ENCODE measurements at regions not wholly inside any gene's neighbourhood (a gene's known extent, or its start where the extent isn't known, plus 50 kb on each side); places are given as distances from the start of the nearest gene placed in this dataset.

- H3K4me1 ChIP-seq (ENCODE audit: control insufficient read depth in 3 of 3, insufficient read depth in 2 of 3, low read depth in 1 of 3, low read length in 2 of 3): no peaks in the 10 kb centered on the region
- DNase-seq (no peak), FAIRE-seq (no peak)
- H3K9me3 ChIP-seq (ENCODE audit: control insufficient read depth in 2 of 2, insufficient read depth in 1 of 2, low read depth in 1 of 2, low read length in 1 of 2): no peaks in the 10 kb centered on the region
- 37 to 62% (median 46%) methylated on average over 4 of the region's 4 CpGs for WGBS, 3 donors
- no peak overlapping the region for H3K4me3 ChIP-seq (ENCODE audit: low read depth in 1 of 3, low read length in 3 of 3)
- no peak overlapping the region for H3K27ac ChIP-seq (ENCODE audit: low read depth in 1 of 3, low read length in 2 of 3)
- H3K27me3 ChIP-seq (ENCODE audit: control insufficient read depth in 3 of 3, insufficient read depth in 3 of 3, low read length in 3 of 3): no peaks in the 10 kb centered on the region
- no peaks in the 10 kb centered on the region for H3K36me3 ChIP-seq (ENCODE audit: control insufficient read depth in 3 of 3, insufficient read depth in 2 of 3, low read depth in 1 of 3, low read length in 3 of 3)
Observed at GRCh38 chr4:156578005-156578404, 393.6 kb downstream of the PDGFC start.

DNA sequence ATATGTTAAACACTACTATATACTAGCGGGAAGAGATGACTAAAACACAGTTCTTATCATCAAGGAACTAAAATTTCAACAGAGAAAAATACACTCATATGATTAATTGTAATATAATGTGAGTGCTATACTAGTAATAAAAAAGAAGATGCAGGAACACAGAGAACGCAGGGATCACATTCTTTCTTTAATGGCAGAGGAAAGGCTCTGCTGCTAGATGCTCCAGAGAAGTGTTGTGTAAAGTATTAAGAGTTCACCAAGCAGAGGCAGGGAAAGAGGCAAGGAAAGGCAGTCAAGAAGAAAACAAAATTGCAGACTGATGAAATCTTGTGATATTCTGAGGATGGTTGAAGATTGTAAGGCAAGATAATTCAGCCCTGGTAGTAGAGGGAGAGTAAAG lies 394.7 kb downstream of the PDGFC start:
- DNase-seq (no peak), FAIRE-seq (no peak)
- no peak overlapping the region for H3K27ac ChIP-seq (ENCODE audit: low read depth in 1 of 3, low read length in 2 of 3)
- no peaks in the 10 kb centered on the region for H3K9me3 ChIP-seq (ENCODE audit: control insufficient read depth in 2 of 2, insufficient read depth in 1 of 2, low read depth in 1 of 2, low read length in 1 of 2)
- H3K4me3 ChIP-seq (ENCODE audit: low read depth in 1 of 3, low read length in 3 of 3): no peak overlapping the region
- H3K4me1 ChIP-seq (ENCODE audit: control insufficient read depth in 3 of 3, insufficient read depth in 2 of 3, low read depth in 1 of 3, low read length in 2 of 3): no peaks in the 10 kb centered on the region
- H3K27me3 ChIP-seq (ENCODE audit: control insufficient read depth in 3 of 3, insufficient read depth in 3 of 3, low read length in 3 of 3): no peaks in the 10 kb centered on the region
- H3K36me3 ChIP-seq (ENCODE audit: control insufficient read depth in 3 of 3, insufficient read depth in 2 of 3, low read depth in 1 of 3, low read length in 3 of 3): no peaks in the 10 kb centered on the region
- 71 to 79% (median 77%) methylated on average over 2 of the region's 2 CpGs for WGBS, 3 donors

- WGBS, 3 donors: 88 to 89% (median 89%) methylated on average over 6 of the region's 6 CpGs
- Histone ChIP-seq H3K27me3 (ENCODE audit: control insufficient read depth in 3 of 3, insufficient read depth in 3 of 3, low read length in 3 of 3) (no peaks in the 10 kb centered on the region), H3K9me3 (ENCODE audit: control insufficient read depth in 2 of 2, insufficient read depth in 1 of 2, low read depth in 1 of 2, low read length in 1 of 2) (no peaks in the 10 kb centered on the region), H3K27ac (ENCODE audit: low read depth in 1 of 3, low read length in 2 of 3) (no peak overlapping the region), H3K4me1 (ENCODE audit: control insufficient read depth in 3 of 3, insufficient read depth in 2 of 3, low read depth in 1 of 3, low read length in 2 of 3) (no peaks in the 10 kb centered on the region), H3K36me3 (ENCODE audit: control insufficient read depth in 3 of 3, insufficient read depth in 2 of 3, low read depth in 1 of 3, low read length in 3 of 3) (no peaks in the 10 kb centered on the region), H3K4me3 (ENCODE audit: low read depth in 1 of 3, low read length in 3 of 3) (no peak overlapping the region)
- FAIRE-seq (no peak), DNase-seq (no peak)
Observed at GRCh38 chr4:156575430-156576073, 396.0 kb downstream of the PDGFC start.

DNA sequence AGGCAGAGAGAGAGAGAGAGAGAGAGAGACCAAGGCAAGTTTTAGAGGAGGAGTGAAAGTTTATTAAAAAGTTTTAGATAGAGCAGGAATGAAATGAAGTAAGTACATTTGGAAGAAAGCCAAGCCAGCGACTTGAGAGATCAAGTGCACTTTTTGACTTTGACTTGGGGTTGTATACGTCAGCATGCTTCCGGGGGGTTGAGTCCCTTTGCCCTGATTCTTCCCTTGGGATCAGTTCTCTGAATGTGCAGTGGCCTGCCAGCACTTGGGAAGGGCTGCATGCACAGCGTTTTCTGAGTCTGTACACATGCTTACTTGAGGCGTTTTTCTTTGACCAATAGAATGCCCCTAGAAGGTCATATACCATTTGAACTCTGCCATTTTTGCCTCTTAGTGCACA lies 400.5 kb downstream of the PDGFC start:
- H3K4me3 ChIP-seq (ENCODE audit: low read depth in 1 of 3, low read length in 3 of 3): no peak overlapping the region
- H3K27ac ChIP-seq (ENCODE audit: low read depth in 1 of 3, low read length in 2 of 3): no peak overlapping the region
- no peaks in the 10 kb centered on the region for H3K4me1 ChIP-seq (ENCODE audit: control insufficient read depth in 3 of 3, insufficient read depth in 2 of 3, low read depth in 1 of 3, low read length in 2 of 3)
- H3K9me3 ChIP-seq (ENCODE audit: control insufficient read depth in 2 of 2, insufficient read depth in 1 of 2, low read depth in 1 of 2, low read length in 1 of 2): no peaks in the 10 kb centered on the region
- no peak for FAIRE-seq
- DNase-seq: peak in 1 of 2 donors; percentile 1
- WGBS, 3 donors: 33 to 63% (median 60%) methylated on average over 5 of the region's 5 CpGs
- H3K27me3 ChIP-seq (ENCODE audit: control insufficient read depth in 3 of 3, insufficient read depth in 3 of 3, low read length in 3 of 3): no peaks in the 10 kb centered on the region
- no peaks in the 10 kb centered on the region for H3K36me3 ChIP-seq (ENCODE audit: control insufficient read depth in 3 of 3, insufficient read depth in 2 of 3, low read depth in 1 of 3, low read length in 3 of 3)

- FAIRE-seq (no peak), DNase-seq (no peak)
- H3K4me3 ChIP-seq (ENCODE audit: low read depth in 1 of 3, low read length in 3 of 3): no peak overlapping the region
- WGBS, 3 donors: 41 to 81% (median 61%) methylated on average over 2 of the region's 2 CpGs
- no peaks in the 10 kb centered on the region for H3K36me3 ChIP-seq (ENCODE audit: control insufficient read depth in 3 of 3, insufficient read depth in 2 of 3, low read depth in 1 of 3, low read length in 3 of 3)
- H3K27me3 ChIP-seq (ENCODE audit: control insufficient read depth in 3 of 3, insufficient read depth in 3 of 3, low read length in 3 of 3): no peaks in the 10 kb centered on the region
- no peaks in the 10 kb centered on the region for H3K4me1 ChIP-seq (ENCODE audit: control insufficient read depth in 3 of 3, insufficient read depth in 2 of 3, low read depth in 1 of 3, low read length in 2 of 3)
- H3K27ac ChIP-seq (ENCODE audit: low read depth in 1 of 3, low read length in 2 of 3): no peak overlapping the region
- H3K9me3 ChIP-seq (ENCODE audit: control insufficient read depth in 2 of 2, insufficient read depth in 1 of 2, low read depth in 1 of 2, low read length in 1 of 2): no peaks in the 10 kb centered on the region
Observed at GRCh38 chr4:156569535-156569934, 402.1 kb downstream of the PDGFC start.

DNA sequence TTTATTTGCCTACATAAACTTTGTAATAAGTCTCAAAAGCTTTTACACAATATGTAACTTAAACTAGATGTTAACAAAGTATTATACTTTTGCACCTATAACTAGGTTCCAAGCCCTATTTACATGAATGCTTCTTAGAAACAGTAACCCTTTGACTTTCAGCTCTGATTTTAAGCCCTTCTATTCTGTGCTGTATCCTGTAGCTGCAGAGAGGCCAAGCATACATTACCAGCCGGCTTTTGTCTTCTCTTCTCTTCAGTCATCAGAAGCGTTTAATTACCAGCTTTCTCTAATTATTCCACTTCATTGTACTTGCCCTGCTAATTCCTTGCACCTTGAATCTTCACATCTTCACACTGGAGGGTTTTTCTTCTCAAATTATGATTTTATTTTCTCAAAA lies 403.1 kb downstream of the PDGFC start:
- DNase-seq (no peak), FAIRE-seq (no peak)
- Histone ChIP-seq H3K9me3 (ENCODE audit: control insufficient read depth in 2 of 2, insufficient read depth in 1 of 2, low read depth in 1 of 2, low read length in 1 of 2) (no peaks in the 10 kb centered on the region), H3K27ac (ENCODE audit: low read depth in 1 of 3, low read length in 2 of 3) (no peak overlapping the region), H3K27me3 (ENCODE audit: control insufficient read depth in 3 of 3, insufficient read depth in 3 of 3, low read length in 3 of 3) (no peaks in the 10 kb centered on the region), H3K36me3 (ENCODE audit: control insufficient read depth in 3 of 3, insufficient read depth in 2 of 3, low read depth in 1 of 3, low read length in 3 of 3) (no peaks in the 10 kb centered on the region), H3K4me1 (ENCODE audit: control insufficient read depth in 3 of 3, insufficient read depth in 2 of 3, low read depth in 1 of 3, low read length in 2 of 3) (no peaks in the 10 kb centered on the region), H3K4me3 (ENCODE audit: low read depth in 1 of 3, low read length in 3 of 3) (no peak overlapping the region)
- WGBS, 3 donors: 58 to 78% (median 71%) methylated on average over 2 of the region's 2 CpGs

DNA sequence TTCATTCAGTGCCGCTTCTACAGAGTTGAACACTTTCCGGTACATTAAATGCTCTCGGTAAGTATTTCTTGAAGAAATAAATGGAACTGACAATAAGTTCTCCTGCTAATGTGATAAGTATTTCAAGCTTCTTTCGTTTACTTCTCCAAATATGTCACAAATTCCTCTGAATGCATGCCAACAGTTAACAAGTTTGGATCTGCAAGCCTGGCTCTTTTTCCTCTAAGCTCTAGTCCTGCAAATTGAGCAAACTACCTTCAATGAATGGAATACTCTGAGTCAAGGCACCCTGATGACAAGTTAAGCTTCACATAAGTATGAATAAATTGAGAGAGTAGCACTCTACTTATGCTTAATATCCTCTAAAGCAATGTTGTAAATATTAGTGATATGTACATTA lies 403.6 kb downstream of the PDGFC start:
- Histone ChIP-seq H3K27ac (ENCODE audit: low read depth in 1 of 3, low read length in 2 of 3) (no peak overlapping the region), H3K4me3 (ENCODE audit: low read depth in 1 of 3, low read length in 3 of 3) (no peak overlapping the region), H3K36me3 (ENCODE audit: control insufficient read depth in 3 of 3, insufficient read depth in 2 of 3, low read depth in 1 of 3, low read length in 3 of 3) (no peaks in the 10 kb centered on the region), H3K27me3 (ENCODE audit: control insufficient read depth in 3 of 3, insufficient read depth in 3 of 3, low read length in 3 of 3) (no peaks in the 10 kb centered on the region), H3K9me3 (ENCODE audit: control insufficient read depth in 2 of 2, insufficient read depth in 1 of 2, low read depth in 1 of 2, low read length in 1 of 2) (no peaks in the 10 kb centered on the region), H3K4me1 (ENCODE audit: control insufficient read depth in 3 of 3, insufficient read depth in 2 of 3, low read depth in 1 of 3, low read length in 2 of 3) (no peaks in the 10 kb centered on the region)
- WGBS, 3 donors: 77 to 86% (median 81%) methylated on average over 4 of the region's 4 CpGs
- FAIRE-seq: no peak
- no peak for DNase-seq

DNA sequence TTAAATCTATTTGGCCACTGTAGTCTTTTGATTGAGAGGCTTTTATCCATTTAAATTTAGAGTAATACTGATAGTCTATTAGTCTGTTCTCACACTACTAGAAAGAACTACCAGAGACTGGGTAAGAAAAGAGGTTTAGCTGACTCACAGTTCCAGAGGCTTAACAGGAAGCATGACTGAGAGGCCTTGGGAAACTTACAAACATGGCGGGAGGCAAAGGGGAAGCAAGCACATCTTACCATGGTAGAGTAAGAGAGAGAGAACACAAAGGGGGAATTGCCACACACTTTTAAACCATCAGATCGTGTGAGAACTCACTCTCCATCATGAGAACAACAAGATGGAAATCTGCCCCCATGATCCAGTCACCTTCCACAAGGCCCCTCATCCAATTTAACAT lies 410.9 kb downstream of the PDGFC start:
- Histone ChIP-seq H3K27ac (ENCODE audit: low read depth in 1 of 3, low read length in 2 of 3) (no peak overlapping the region), H3K27me3 (ENCODE audit: control insufficient read depth in 3 of 3, insufficient read depth in 3 of 3, low read length in 3 of 3) (no peaks in the 10 kb centered on the region), H3K36me3 (ENCODE audit: control insufficient read depth in 3 of 3, insufficient read depth in 2 of 3, low read depth in 1 of 3, low read length in 3 of 3) (no peaks in the 10 kb centered on the region), H3K4me1 (ENCODE audit: control insufficient read depth in 3 of 3, insufficient read depth in 2 of 3, low read depth in 1 of 3, low read length in 2 of 3) (no peaks in the 10 kb centered on the region), H3K9me3 (ENCODE audit: control insufficient read depth in 2 of 2, insufficient read depth in 1 of 2, low read depth in 1 of 2, low read length in 1 of 2) (no peaks in the 10 kb centered on the region), H3K4me3 (ENCODE audit: low read depth in 1 of 3, low read length in 3 of 3) (no peak overlapping the region)
- FAIRE-seq (no peak), DNase-seq (no peak)
- WGBS, 3 donors: 77 to 88% (median 83%) methylated on average over 2 of the region's 2 CpGs

- no peak overlapping the region for H3K4me3 ChIP-seq (ENCODE audit: low read depth in 1 of 3, low read length in 3 of 3)
- DNase-seq (no peak), FAIRE-seq (no peak)
- no peaks in the 10 kb centered on the region for H3K27me3 ChIP-seq (ENCODE audit: control insufficient read depth in 3 of 3, insufficient read depth in 3 of 3, low read length in 3 of 3)
- no peaks in the 10 kb centered on the region for H3K36me3 ChIP-seq (ENCODE audit: control insufficient read depth in 3 of 3, insufficient read depth in 2 of 3, low read depth in 1 of 3, low read length in 3 of 3)
- H3K27ac ChIP-seq (ENCODE audit: low read depth in 1 of 3, low read length in 2 of 3): no peak overlapping the region
- H3K4me1 ChIP-seq (ENCODE audit: control insufficient read depth in 3 of 3, insufficient read depth in 2 of 3, low read depth in 1 of 3, low read length in 2 of 3): no peaks in the 10 kb centered on the region
- no peaks in the 10 kb centered on the region for H3K9me3 ChIP-seq (ENCODE audit: control insufficient read depth in 2 of 2, insufficient read depth in 1 of 2, low read depth in 1 of 2, low read length in 1 of 2)
- WGBS, 3 donors: 26 to 49% (median 28%) methylated on average over 3 of the region's 3 CpGs
Observed at GRCh38 chr4:156559346-156559745, 412.3 kb downstream of the PDGFC start.

All from small intestine (tissue), 7 donors.